Right ventricle myocardium superior (tissue), 1 donor: ENCODE measurements at regions not wholly inside any gene's neighbourhood (a gene's known extent, or its start where the extent isn't known, plus 50 kb on each side); places are given as distances from the start of the nearest gene placed in this dataset.
"Not testable (repeated sequence)": the region's sequence is repeated elsewhere in the genome, so short reads cannot be mapped to it uniquely, and the experiment has no call there.

Experiments
- ATAC-seq: fragments of 200-7000 bp; cut with Tn5 transposase; one replicate; pipeline ENCODE4 v1.9.1; 2020; ENCODE audit warnings: mild to moderate bottlenecking; ENCODE audit not compliant: poor library complexity
- DNase-seq: peaks from one replicate; pipeline ENCODE4 v3.0.0-alpha.2; 2020
- intact Hi-C: fragments of 100-400 bp; cut with DNase I; formaldehyde crosslinking; loops from one replicate; pipeline ENCODE4 v1.11.2; 2022
- donor health status: DM: no; HTN: yes; CAD: no; lungs with severe emphysema.

GRCh38 chr3:105970283-105970682 is 101.5 kb upstream of the CBLB start:
- ATAC-seq = peak; percentile 64
- intact Hi-C loops = no loop called here
- DNase-seq = no peak

GRCh38 chr3:105972069-105972468 is 103.3 kb upstream of the CBLB start:
- ATAC-seq (no peak), DNase-seq (no peak)
- intact Hi-C loops = no loop called here

GRCh38 chr3:105974381-105974780 is 105.6 kb upstream of the CBLB start:
- intact Hi-C loops = no loop called here
- DNase-seq (no peak), ATAC-seq (no peak)

GRCh38 chr3:105976196-105976595 is 107.4 kb upstream of the CBLB start:
- ATAC-seq (no peak), DNase-seq (no peak)
- intact Hi-C loops = no loop called here

DNA sequence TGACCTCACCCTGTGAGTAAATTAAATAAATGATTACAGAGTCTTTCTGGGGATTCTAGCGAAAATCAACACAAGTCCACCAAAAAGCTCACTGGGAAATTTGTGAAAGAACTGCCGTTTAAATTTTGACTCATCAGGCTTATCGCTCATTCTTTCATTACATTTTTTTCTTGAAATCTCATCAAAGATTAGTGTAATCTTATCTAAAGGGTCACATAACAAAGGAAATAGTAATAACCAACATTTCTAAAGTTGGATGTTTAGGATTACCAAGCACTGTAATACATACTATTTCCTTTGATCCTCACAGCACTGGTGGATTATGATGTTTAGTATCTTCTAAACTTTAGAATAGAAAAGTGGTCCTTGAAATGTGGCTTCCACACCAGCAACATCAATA is 111.1 kb upstream of the CBLB start:
- DNase-seq = no peak
- intact Hi-C loops = no loop called here
- ATAC-seq = no peak

GRCh38 chr3:105982207-105982606 is 113.4 kb upstream of the CBLB start:
- DNase-seq = no peak
- no peak for ATAC-seq
- intact Hi-C loops = no loop called here

DNA sequence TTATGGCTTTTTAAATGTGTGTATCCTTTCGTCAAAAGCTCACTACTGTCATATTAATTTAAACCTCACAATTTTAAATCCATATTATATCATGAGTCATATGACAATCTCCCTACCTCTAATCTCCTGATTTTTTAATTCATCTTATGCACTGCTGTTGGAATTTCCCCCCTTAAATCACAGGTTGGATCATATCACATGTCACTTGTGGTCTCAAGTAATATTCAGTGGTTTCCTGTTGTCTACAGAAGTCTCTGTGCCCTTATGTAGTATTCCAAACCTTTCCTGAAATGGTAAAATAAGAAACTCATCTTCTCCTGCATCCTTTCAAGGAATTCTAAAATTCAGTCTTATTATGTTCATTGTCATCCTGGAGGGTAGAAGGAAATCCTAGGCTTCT is 116.0 kb upstream of the CBLB start:
- ATAC-seq = no peak
- no peak for DNase-seq

GRCh38 chr3:105986343-105986742 is 117.5 kb upstream of the CBLB start:
- intact Hi-C loops, DNase-seq, ATAC-seq: not testable (repeated sequence)

More for the DNA sequence above, 116.0 kb upstream of the CBLB start:
- intact Hi-C loops = no loop called here

DNA sequence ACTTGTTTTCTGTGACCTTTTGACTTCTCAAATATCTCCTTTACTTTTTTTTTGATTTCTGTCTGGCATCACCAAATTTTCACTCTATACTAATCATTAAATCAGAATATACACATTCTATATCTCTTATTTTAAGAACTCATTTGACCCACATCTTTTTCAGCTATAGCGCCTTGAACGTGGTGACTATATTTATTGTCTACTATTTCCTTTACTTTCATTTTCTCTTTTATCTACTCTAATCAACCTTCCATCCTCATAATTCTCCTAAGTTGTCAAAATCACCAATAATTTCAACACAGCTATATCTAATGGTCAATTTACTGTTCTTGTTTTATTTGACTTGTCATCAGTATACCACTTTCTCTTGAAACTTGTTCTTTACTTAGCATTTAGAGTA is 119.0 kb upstream of the CBLB start:
- DNase-seq = no peak
- ATAC-seq = no peak

DNA sequence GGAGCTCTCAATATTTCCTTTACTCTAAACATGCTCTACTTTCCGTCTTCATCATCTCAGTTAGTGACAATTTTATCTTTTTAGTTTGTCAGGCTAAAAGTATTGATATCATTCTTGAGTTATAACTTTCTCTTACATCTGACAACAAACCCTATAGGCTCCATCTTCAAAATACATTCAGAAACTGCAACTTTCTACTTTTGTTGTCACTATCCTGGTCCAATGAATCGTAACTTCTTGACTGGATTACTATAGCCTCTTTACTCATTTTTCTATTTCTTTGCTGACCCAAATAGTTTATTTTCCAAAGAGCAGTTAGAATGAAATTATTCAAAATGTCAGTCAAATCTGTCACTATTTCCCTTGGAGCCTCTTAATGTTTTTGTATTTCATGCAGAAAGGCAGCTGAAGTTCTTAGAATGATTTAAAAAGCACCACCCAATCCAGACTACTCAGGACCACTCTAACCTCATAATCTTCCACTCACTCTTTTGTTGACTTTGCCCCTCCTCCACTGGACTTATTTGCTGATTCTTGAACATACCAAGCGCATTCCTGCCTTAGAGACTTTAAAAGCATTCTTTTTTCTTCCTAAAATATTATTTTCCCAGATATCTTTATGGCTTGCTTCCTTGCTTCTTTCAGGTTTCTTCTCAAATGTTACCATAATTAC is 119.9 kb upstream of the CBLB start:
- ATAC-seq = no peak
- intact Hi-C loops = no loop called here

More for the DNA sequence above, 119.0 kb upstream of the CBLB start:
- intact Hi-C loops = no loop called here

GRCh38 chr3:105996781-105997180 is 128.0 kb upstream of the CBLB start:
- intact Hi-C loops = no loop called here
- ATAC-seq (no peak), DNase-seq (no peak)

More for the DNA sequence above, 119.9 kb upstream of the CBLB start:
- no peak for DNase-seq

DNA sequence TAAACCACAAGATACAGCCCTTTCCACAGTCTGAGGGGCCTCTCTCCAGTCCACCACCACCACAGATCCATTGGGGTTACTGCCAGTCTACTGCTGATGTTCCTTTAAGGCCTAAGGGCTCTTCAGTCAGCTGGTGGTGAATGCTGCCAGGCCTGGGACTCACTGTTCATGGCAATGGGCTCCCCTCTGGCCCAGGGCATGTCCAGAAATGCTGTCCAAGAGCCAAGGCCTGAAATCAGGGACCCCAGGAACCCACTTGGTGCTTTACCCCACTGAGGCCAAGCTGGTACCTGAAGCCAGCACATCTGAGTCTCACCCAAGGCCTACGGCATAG is 128.6 kb upstream of the CBLB start:
- no peak for ATAC-seq
- intact Hi-C loops = no loop called here

DNA sequence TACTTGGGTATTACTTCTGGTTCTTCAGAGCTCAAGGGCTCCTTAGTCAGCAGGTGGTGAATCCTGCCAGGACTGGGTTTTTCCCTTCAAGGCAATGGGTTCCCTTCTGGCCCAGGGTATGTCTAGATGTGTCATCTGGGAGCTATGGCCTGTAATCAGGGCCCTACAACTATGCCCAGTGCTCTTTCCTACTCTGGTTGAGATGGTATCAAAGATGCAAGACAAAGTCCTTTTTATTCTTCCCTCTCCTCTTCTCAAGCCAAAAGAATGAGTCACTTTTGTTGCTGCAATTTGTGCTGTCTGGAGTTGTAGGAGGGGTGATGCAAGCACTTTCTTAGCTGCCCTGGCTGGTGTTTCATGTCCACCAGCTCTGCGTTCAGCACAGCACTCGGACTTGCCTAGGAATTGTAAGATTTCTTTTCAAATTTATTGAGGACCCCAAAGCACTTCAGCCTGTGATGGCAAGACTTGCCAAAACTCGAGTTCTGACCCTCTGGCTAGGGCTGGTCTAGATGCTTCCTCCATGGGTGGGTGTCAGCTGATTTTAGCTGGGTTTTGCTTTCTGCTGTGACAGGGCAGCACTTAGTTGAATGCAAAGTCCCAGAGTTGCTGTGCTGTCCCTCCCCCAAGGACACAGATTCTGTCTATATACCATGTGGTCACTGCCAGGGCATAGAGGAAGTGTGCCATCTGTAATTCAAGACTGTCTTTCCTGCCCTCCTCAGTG is 129.2 kb upstream of the CBLB start:
- intact Hi-C loops = no loop called here
- ATAC-seq (peak; percentile 91), DNase-seq (peak; percentile 42)

More for the DNA sequence above, 128.6 kb upstream of the CBLB start:
- DNase-seq = no peak

DNA sequence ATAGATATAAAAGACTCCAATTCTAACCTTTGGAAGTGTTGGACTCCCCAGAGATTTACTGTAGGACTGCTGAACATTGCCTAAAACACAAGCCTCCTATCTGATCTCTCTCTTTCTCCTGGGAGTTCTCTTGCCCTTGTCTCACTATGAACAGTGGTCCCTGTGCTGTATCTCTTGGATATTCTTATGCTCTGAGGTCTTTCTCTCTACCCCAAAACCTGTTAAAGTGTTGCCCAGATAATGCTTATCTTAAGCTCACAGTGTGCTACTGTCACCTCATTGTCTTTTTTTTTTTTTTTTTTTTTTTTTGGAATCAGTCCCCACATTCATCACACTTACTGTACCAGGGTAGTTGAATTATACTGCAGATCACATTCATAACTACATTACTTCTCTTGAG is 131.0 kb upstream of the CBLB start:
- intact Hi-C loops = no loop called here
- DNase-seq (no peak), ATAC-seq (no peak)

DNA sequence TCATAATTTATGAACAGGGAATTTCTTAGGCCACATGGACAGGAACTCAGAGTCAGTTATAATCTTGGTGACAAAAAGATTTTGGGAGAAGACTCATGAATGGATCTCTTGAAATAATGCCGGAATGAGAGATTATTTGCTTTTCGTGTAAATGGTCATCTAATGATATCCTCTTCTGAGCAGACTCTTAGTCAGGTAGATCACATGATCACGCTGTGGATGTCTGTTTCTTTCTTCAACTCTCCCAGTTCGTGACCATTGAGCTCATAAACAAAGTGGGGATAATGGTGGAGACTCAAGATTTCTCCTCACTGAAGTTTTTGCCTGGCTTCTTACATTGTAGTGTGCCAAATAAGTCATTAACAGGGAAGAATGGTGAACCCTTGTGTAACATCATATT is 133.1 kb upstream of the CBLB start:
- DNase-seq (no peak), ATAC-seq (no peak)
- intact Hi-C loops = no loop called here

- DNase-seq = no peak
- peak; percentile 45 for ATAC-seq
- intact Hi-C loops = no loop called here
Observed at GRCh38 chr3:106004137-106004681, 135.4 kb upstream of the CBLB start.

DNA sequence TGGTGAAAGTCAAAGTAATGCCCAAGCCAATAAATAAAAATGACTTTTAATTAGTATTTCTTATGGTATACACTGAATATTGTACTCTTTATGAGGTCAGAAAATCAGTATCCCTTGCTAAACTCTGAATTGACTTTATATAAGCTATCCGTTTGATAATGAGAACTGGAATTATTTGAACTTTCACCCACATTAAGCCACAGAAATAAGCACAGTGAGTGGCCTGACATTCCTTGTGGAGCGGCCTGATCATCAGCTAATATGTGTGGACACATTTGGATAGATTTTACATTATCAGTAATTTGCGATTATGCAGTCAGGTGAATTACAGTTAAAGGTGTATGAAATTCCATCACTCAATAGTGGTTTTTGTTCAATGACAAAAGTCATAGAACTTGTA is 136.0 kb upstream of the CBLB start:
- intact Hi-C loops = no loop called here
- ATAC-seq = peak; percentile 76
- no peak for DNase-seq

GRCh38 chr3:106006001-106006400 is 137.2 kb upstream of the CBLB start:
- intact Hi-C loops = no loop called here
- DNase-seq = no peak
- no peak for ATAC-seq

DNA sequence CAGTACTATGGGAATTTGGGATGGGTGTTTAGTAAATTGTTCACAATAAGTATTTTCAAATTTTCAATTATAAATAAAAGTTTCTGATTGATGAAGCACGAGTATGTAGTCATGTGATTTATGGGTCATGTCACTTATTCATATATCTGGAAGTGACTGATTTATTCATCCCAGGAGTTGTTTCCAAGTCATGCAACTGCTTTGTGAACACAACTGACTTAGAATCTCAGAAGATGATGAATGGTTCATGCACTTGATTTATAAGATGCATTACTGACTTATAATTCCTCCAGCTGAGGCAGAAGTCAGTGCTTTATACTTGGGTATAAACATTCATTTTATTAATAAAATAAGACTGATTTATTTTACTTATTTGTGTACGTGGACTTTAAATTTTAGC is 137.8 kb upstream of the CBLB start:
- intact Hi-C loops = no loop called here
- DNase-seq (no peak), ATAC-seq (no peak)

DNA sequence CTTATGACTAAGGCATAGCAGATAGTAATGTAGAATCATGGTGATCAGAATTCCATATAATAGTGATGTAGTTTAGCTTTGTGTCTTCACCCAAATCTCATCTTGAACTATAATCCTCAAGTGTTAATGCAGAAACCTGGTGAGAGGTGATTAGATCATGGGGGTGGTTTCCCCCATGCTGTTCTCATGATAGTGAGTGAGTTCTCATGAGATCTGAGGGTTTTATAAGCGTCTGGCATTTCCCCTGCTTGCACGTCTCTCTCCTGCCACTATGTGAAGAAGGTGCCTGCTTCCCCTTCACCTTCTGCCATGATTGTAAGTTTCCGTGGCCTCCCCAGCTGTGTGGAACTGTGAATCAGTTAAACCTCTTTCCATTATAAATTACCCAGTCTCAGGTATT is 138.7 kb upstream of the CBLB start:
- ATAC-seq (no peak), DNase-seq (no peak)
- intact Hi-C loops = no loop called here
